Lower leg skin (tissue), 4 donors: ENCODE measurements at regions not wholly inside any gene's neighbourhood (a gene's known extent, or its start where the extent isn't known, plus 50 kb on each side); places are given as distances from the start of the nearest gene placed in this dataset.

Source experiments
- DNase-seq, 2 donors: peaks; one replicate each; pipeline ENCODE4 v3.0.0-alpha.2; 2019; ENCODE audit warnings: low spot score in 2 of 2
- H3K4me3 ChIP-seq: fragments of 200-600 bp; sonication (generic); 2 replicates; pipeline ENCODE4 v1.5.1; 2017; ENCODE audit warnings: mild to moderate bottlenecking, low read depth; ENCODE audit not compliant: poor library complexity, severe bottlenecking
- CTCF ChIP-seq, 3 donors: fragments of 450-650 bp; IDR thresholded peaks; one replicate each; pipeline ENCODE4 v1.5.1; 2016; ENCODE audit warnings: antibody characterized with exemption in 3 of 3, mild to moderate bottlenecking in 3 of 3, moderate library complexity in 2 of 3
- POLR2A ChIP-seq, 2 donors: fragments of 450-650 bp; IDR thresholded peaks; one replicate each; pipeline ENCODE4 v1.6.1; 2016 to 2017; ENCODE audit warnings: antibody characterized with exemption in 2 of 2, mild to moderate bottlenecking in 1 of 2, moderate library complexity in 1 of 2
- whole genome bisulfite sequencing, 2 donors: methylation state at CpG; one replicate each; pipeline ENCODE4 v1.1.5; 2018; 5-methylcytosine and 5-hydroxymethylcytosine counted together
- intact Hi-C: fragments of 100-400 bp; cut with DNase I; formaldehyde crosslinking; loops from one replicate; pipeline ENCODE4 v1.15.0; 2023; ENCODE audit warnings: low total_unique reads

- H3K4me3 ChIP-seq, result no peak overlapping the region
- intact Hi-C loops, result no loop called here
- DNase-seq, result no peak
- 47 to 55% methylated on average over 1 of the region's 1 CpG for WGBS, 2 donors
- no peak for TF ChIP-seq CTCF (IDR thresholded peaks at IDR 0.05)
- TF ChIP-seq POLR2A (IDR thresholded peaks at IDR 0.05), result no peak
Measured at GRCh38 chr6:114733596-114733995, 390.8 kb upstream of the HS3ST5 start.

- WGBS, 2 donors, result 61 to 68% methylated on average over 2 of the region's 2 CpGs
- TF ChIP-seq CTCF (IDR thresholded peaks at IDR 0.05) (no peak), POLR2A (IDR thresholded peaks at IDR 0.05) (no peak)
- no peak overlapping the region for H3K4me3 ChIP-seq
- intact Hi-C loops, result no loop called here
- no peak for DNase-seq
Measured at GRCh38 chr6:114718716-114719270, 376.0 kb upstream of the HS3ST5 start.

GRCh38 chr6:114718186-114718585 is 375.4 kb upstream of the HS3ST5 start:
- 23% methylated on average over 3 of the region's 3 CpGs for WGBS, 2 donors
- TF ChIP-seq CTCF (IDR thresholded peaks at IDR 0.05) (no peak), POLR2A (IDR thresholded peaks at IDR 0.05) (no peak)
- H3K4me3 ChIP-seq, result no peak overlapping the region
- intact Hi-C loops, result no loop called here
- DNase-seq, result no peak

- WGBS, 2 donors, result 37 to 57% methylated on average over 3 of the region's 3 CpGs
- no peak overlapping the region for H3K4me3 ChIP-seq
- intact Hi-C loops, result no loop called here
- no peak for DNase-seq
- TF ChIP-seq POLR2A (IDR thresholded peaks at IDR 0.05), result no peak
- no peak for TF ChIP-seq CTCF (IDR thresholded peaks at IDR 0.05)
Measured at GRCh38 chr6:114714836-114715507, 372.1 kb upstream of the HS3ST5 start.

- WGBS, 2 donors, result 67 to 77% methylated on average over 2 of the region's 2 CpGs
- DNase-seq, result no peak
- intact Hi-C loops, result no loop called here
- no peak overlapping the region for H3K4me3 ChIP-seq
- TF ChIP-seq CTCF (IDR thresholded peaks at IDR 0.05) (no peak), POLR2A (IDR thresholded peaks at IDR 0.05) (no peak)
Measured at GRCh38 chr6:114713690-114714089, 370.9 kb upstream of the HS3ST5 start.
